GM12878 (cell line): ENCODE measurements at regions not wholly inside any gene's neighbourhood (a gene's known extent, or its start where the extent isn't known, plus 50 kb on each side); places are given as distances from the start of the nearest gene placed in this dataset.

Experiments used
- ATAC-seq: fragments of 200-7000 bp; cut with Tn5 transposase; 3 replicates; pipeline ENCODE4 v1.9.1; 2020; ENCODE audit warnings: mild to moderate bottlenecking, moderate library complexity
- BruUV-seq: library from RNA; stranded (reverse); fragments of 400-500 nt; replicated peaks from 2 replicates; lab custom pipeline; 2021; lab: Mats Ljungman, UMichigan
- CTCF ChIA-PET: fragments of 300-600 bp; sonication (Branson Sonifier 250); formaldehyde crosslinking; extraction: SDS; loops from one replicate; lab custom pipeline; 2021; ENCODE audit warnings: inconsistent platforms; lab: Yijun Ruan, JAX
- POLR2A ChIA-PET: fragments of 350-600 bp; formaldehyde crosslinking; extraction: SDS; loops from one replicate; lab custom pipeline; 2021; ENCODE audit warnings: inconsistent platforms; lab: Charles Lee
- RAD21 ChIA-PET: fragments of 300-600 bp; sonication (Branson Sonifier 250); formaldehyde crosslinking; loops from one replicate; lab custom pipeline; 2023; ENCODE audit warnings: antibody characterized with exemption; ENCODE audit not compliant: unreplicated experiment; lab: Charles Lee
- SMC1A ChIA-PET: fragments of 300-600 bp; sonication (Branson Sonifier 250); formaldehyde crosslinking; loops from one replicate; lab custom pipeline; 2023; ENCODE audit not compliant: unreplicated experiment, uncharacterized antibody; lab: Charles Lee
- DNase-seq: peaks from one replicate; pipeline ENCODE4 v3.0.0-alpha.2; 2011; ENCODE audit warnings: low read depth, low spot score
- FAIRE-seq: peaks from 3 replicates; lab custom pipeline; 2011; peaks lifted over from hg19 to GRCh38; lab: Jason Lieb, UNC
- H2AFZ ChIP-seq: 2 replicates; pipeline ENCODE4 v1.6.0; 2011; ENCODE audit warnings: low read depth, low read length, control low read depth; ENCODE audit not compliant: control insufficient read depth
- H3K27ac ChIP-seq: 2 replicates; pipeline ENCODE4 v1.5.1; 2011; ENCODE audit warnings: control low read depth; ENCODE audit not compliant: control insufficient read depth, insufficient read depth
- H3K27me3 ChIP-seq, 2 experiments: replicated peaks in 1 of 2; 2 replicates each; pipeline versions ENCODE4 v1.6.0 to v1.6.1; 2011; ENCODE audit warnings: low read length in 1 of 2; ENCODE audit not compliant: control insufficient read depth in 2 of 2, insufficient read depth in 2 of 2
- H3K36me3 ChIP-seq, 2 experiments: 2 replicates each; pipeline ENCODE4 v1.5.1; 2011; ENCODE audit warnings: low read length in 1 of 2; ENCODE audit not compliant: control insufficient read depth in 2 of 2, insufficient read depth in 2 of 2
- H3K4me1 ChIP-seq: 2 replicates; pipeline ENCODE4 v1.6.1; 2011; ENCODE audit warnings: mild to moderate bottlenecking, low read length, moderate library complexity, mixed read lengths; ENCODE audit not compliant: control insufficient read depth, insufficient read depth
- H3K4me2 ChIP-seq: 2 replicates; pipeline ENCODE4 v1.6.0; 2011; ENCODE audit warnings: control low read depth; ENCODE audit not compliant: control insufficient read depth, insufficient read depth
- H3K4me3 ChIP-seq: fragments of 200-600 bp; sonication (generic); 2 replicates; pipeline ENCODE4 v1.5.1; 2016
- H3K79me2 ChIP-seq: 2 replicates; pipeline ENCODE4 v1.6.0; 2011; ENCODE audit warnings: low read length; ENCODE audit not compliant: control insufficient read depth, insufficient read depth
- H3K9ac ChIP-seq: 2 replicates; pipeline ENCODE4 v1.8.0; 2011; ENCODE audit warnings: low read length, control low read depth, mixed read lengths; ENCODE audit not compliant: control insufficient read depth, insufficient read depth
- H3K9me3 ChIP-seq: replicated peaks from 3 replicates; pipeline ENCODE4 v1.5.1; 2011; ENCODE audit warnings: mild to moderate bottlenecking, low read length; ENCODE audit not compliant: control insufficient read depth, insufficient read depth
- H4K20me1 ChIP-seq: 2 replicates; pipeline ENCODE4 v1.6.0; 2011; ENCODE audit not compliant: control insufficient read depth, insufficient read depth
- MEF2B ChIP-seq: fragments of 450-650 bp; IDR thresholded peaks from 2 replicates; pipeline ENCODE4 v1.6.1; 2018; ENCODE audit warnings: mild to moderate bottlenecking, moderate library complexity; ENCODE audit not compliant: partially characterized antibody, poor library complexity, severe bottlenecking
- NFYA ChIP-seq: IDR thresholded peaks from 2 replicates; pipeline ENCODE4 v1.6.1; 2011; ENCODE audit warnings: low read depth, mild to moderate bottlenecking, low read length, improper control_type of control experiment, borderline replicate concordance
- TCF12 ChIP-seq: IDR thresholded peaks from 2 replicates; pipeline ENCODE4 v1.6.1; 2011; ENCODE audit warnings: low read depth, mild to moderate bottlenecking, low read length
- ZNF622 ChIP-seq: fragments of 450-650 bp; IDR thresholded peaks from 2 replicates; pipeline ENCODE4 v1.6.1; 2017; ENCODE audit warnings: mild to moderate bottlenecking, inconsistent platforms
- WGBS: methylation state at CpG from one replicate; pipeline ENCODE4 v1.1.6; 2016; ENCODE audit warnings: low lambda C conversion rate; ENCODE audit not compliant: insufficient replicate concordance, insufficient coverage; ENCODE audit errors: missing lambda C conversion rate; 5-methylcytosine and 5-hydroxymethylcytosine counted together
- in situ Hi-C: fragments of 300-500 bp; cut with MboI; formaldehyde crosslinking; loops from 9 replicates; pipeline ENCODE4 v1.14.3; 2018; ENCODE audit warnings: mixed read lengths
- intact Hi-C: fragments of 100-400 bp; cut with micrococcal nuclease; formaldehyde crosslinking; loops from one replicate; pipeline ENCODE4 v1.14.2; 2022; ENCODE audit not compliant: unreplicated experiment
- TF ChIP-seq, protein P1 (sequence below): fragments of 450-650 bp; IDR thresholded peaks from 2 replicates; pipeline ENCODE4 v1.6.1; 2016; ENCODE audit warnings: mild to moderate bottlenecking
- TF ChIP-seq, protein P2 (sequence below): IDR thresholded peaks from 2 replicates; pipeline ENCODE4 v1.6.1; 2012; ENCODE audit warnings: low read length, inconsistent platforms
- TF ChIP-seq, protein P3 (sequence below): IDR thresholded peaks from 2 replicates; pipeline ENCODE4 v1.6.1; 2011; ENCODE audit warnings: low read depth, low read length, improper control_type of control experiment, borderline replicate concordance
- TF ChIP-seq, protein P4 (sequence below): fragments of 450-650 bp; IDR thresholded peaks from 2 replicates; pipeline ENCODE4 v1.6.1; 2016; ENCODE audit warnings: mild to moderate bottlenecking, moderate library complexity, borderline replicate concordance

DNA sequence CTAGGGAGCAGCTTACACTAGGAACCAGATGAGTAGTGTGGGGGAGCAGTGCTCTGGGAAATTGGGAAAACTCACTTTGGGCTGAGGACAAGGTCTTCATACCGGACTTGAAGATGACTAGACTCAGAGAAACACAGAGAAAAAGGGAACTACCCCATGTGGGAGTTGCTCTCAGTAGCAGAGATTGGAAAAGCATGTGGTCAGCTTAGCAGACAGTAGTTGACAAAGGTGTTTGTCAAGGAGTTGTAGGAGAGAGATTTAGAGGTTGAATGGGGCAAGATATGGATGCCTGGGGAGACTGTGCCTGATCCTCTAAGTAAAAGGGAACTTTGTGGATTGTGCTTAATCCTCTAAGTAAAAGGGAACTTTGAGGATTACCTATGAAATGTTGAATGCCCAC, 194.5 kb upstream of the COX10 start:
- TF ChIP-seq, protein P1, sequence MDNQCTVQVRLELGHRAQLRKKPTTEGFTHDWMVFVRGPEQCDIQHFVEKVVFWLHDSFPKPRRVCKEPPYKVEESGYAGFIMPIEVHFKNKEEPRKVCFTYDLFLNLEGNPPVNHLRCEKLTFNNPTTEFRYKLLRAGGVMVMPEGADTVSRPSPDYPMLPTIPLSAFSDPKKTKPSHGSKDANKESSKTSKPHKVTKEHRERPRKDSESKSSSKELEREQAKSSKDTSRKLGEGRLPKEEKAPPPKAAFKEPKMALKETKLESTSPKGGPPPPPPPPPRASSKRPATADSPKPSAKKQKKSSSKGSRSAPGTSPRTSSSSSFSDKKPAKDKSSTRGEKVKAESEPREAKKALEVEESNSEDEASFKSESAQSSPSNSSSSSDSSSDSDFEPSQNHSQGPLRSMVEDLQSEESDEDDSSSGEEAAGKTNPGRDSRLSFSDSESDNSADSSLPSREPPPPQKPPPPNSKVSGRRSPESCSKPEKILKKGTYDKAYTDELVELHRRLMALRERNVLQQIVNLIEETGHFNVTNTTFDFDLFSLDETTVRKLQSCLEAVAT, result no peak
- TF ChIP-seq TCF12 (no peak), ZNF622 (no peak), MEF2B (no peak), NFYA (no peak)
- TF ChIP-seq, protein P2, sequence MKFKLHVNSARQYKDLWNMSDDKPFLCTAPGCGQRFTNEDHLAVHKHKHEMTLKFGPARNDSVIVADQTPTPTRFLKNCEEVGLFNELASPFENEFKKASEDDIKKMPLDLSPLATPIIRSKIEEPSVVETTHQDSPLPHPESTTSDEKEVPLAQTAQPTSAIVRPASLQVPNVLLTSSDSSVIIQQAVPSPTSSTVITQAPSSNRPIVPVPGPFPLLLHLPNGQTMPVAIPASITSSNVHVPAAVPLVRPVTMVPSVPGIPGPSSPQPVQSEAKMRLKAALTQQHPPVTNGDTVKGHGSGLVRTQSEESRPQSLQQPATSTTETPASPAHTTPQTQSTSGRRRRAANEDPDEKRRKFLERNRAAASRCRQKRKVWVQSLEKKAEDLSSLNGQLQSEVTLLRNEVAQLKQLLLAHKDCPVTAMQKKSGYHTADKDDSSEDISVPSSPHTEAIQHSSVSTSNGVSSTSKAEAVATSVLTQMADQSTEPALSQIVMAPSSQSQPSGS, result no peak
- TF ChIP-seq, protein P3, sequence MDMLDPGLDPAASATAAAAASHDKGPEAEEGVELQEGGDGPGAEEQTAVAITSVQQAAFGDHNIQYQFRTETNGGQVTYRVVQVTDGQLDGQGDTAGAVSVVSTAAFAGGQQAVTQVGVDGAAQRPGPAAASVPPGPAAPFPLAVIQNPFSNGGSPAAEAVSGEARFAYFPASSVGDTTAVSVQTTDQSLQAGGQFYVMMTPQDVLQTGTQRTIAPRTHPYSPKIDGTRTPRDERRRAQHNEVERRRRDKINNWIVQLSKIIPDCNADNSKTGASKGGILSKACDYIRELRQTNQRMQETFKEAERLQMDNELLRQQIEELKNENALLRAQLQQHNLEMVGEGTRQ, result no peak
- TF ChIP-seq, protein P4, sequence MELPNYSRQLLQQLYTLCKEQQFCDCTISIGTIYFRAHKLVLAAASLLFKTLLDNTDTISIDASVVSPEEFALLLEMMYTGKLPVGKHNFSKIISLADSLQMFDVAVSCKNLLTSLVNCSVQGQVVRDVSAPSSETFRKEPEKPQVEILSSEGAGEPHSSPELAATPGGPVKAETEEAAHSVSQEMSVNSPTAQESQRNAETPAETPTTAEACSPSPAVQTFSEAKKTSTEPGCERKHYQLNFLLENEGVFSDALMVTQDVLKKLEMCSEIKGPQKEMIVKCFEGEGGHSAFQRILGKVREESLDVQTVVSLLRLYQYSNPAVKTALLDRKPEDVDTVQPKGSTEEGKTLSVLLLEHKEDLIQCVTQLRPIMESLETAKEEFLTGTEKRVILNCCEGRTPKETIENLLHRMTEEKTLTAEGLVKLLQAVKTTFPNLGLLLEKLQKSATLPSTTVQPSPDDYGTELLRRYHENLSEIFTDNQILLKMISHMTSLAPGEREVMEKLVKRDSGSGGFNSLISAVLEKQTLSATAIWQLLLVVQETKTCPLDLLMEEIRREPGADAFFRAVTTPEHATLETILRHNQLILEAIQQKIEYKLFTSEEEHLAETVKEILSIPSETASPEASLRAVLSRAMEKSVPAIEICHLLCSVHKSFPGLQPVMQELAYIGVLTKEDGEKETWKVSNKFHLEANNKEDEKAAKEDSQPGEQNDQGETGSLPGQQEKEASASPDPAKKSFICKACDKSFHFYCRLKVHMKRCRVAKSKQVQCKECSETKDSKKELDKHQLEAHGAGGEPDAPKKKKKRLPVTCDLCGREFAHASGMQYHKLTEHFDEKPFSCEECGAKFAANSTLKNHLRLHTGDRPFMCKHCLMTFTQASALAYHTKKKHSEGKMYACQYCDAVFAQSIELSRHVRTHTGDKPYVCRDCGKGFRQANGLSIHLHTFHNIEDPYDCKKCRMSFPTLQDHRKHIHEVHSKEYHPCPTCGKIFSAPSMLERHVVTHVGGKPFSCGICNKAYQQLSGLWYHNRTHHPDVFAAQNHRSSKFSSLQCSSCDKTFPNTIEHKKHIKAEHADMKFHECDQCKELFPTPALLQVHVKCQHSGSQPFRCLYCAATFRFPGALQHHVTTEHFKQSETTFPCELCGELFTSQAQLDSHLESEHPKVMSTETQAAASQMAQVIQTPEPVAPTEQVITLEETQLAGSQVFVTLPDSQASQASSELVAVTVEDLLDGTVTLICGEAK, result no peak
- H2AFZ ChIP-seq, result no peak overlapping the region
- 0% methylated on average over 1 of the region's 1 CpG for WGBS
- H3K4me1 ChIP-seq, result no peaks in the 10 kb centered on the region
- no peak for ATAC-seq
- H3K4me2 ChIP-seq, result no peak overlapping the region
- no peak overlapping the region for H3K4me3 ChIP-seq
- POLR2A ChIA-PET, result no interaction called here
- H3K27ac ChIP-seq, result no peak overlapping the region
- H3K9me3 ChIP-seq, result no peaks in the 10 kb centered on the region
- CTCF ChIA-PET, result interaction anchor here (0.7 kb wide), 1 partner anchor 206 kb away, joined by 3 read pairs; no protein-coding TSS in a partner anchor
- no peaks in the 10 kb centered on the region for H3K79me2 ChIP-seq
- H3K27me3 ChIP-seq, result no peaks in the 10 kb centered on the region
- RAD21 ChIA-PET, result no interaction called here
- in situ Hi-C loops (no loop called here), intact Hi-C loops (no loop called here)
- no peak for DNase-seq
- no TSS peak for BruUV-seq
- FAIRE-seq, result no peak
- SMC1A ChIA-PET, result no interaction called here
- H3K36me3 ChIP-seq, result no peaks in the 10 kb centered on the region
- H3K9ac ChIP-seq, result no peak overlapping the region
- no peaks in the 10 kb centered on the region for H4K20me1 ChIP-seq
